ENCODE measurements at regions not wholly inside any gene's neighbourhood (a gene's known extent, or its start where the extent isn't known, plus 50 kb on each side); places are given as distances from the start of the nearest gene placed in this dataset.

DNA sequence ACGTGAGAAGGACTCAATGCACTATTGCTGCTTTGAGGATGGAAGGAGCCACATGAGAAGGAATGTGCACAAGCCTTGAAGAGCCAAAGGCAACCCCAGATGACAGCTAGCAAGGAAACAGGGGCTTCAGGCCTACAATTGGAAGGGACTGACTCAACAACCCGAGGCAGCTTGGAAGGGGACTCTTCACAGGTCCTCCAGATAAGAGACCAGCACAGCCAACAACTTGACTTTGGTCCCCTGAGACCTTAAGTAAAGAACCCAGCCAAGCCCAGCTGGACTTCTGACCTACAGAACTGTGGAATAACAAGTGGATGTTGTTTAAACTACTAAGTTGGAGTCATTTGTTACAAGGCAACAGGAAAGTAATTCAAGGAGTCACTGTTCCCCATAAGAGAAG, 277.2 kb downstream of the SUCLG1 start:
- H3K4me1 ChIP-seq, result no peaks in the 10 kb centered on the region
- H3K27me3 ChIP-seq, result no peaks in the 10 kb centered on the region
- H3K27ac ChIP-seq, result no peak overlapping the region
- no peak for DNase-seq
- WGBS, 2 donors, result 32 to 59% methylated on average over 2 of the region's 2 CpGs
- TF ChIP-seq POLR2A (IDR thresholded peaks at IDR 0.05), result no peak
- TF ChIP-seq, protein P1, sequence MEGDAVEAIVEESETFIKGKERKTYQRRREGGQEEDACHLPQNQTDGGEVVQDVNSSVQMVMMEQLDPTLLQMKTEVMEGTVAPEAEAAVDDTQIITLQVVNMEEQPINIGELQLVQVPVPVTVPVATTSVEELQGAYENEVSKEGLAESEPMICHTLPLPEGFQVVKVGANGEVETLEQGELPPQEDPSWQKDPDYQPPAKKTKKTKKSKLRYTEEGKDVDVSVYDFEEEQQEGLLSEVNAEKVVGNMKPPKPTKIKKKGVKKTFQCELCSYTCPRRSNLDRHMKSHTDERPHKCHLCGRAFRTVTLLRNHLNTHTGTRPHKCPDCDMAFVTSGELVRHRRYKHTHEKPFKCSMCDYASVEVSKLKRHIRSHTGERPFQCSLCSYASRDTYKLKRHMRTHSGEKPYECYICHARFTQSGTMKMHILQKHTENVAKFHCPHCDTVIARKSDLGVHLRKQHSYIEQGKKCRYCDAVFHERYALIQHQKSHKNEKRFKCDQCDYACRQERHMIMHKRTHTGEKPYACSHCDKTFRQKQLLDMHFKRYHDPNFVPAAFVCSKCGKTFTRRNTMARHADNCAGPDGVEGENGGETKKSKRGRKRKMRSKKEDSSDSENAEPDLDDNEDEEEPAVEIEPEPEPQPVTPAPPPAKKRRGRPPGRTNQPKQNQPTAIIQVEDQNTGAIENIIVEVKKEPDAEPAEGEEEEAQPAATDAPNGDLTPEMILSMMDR (IDR thresholded peaks at IDR 0.05), result no peak
- H3K36me3 ChIP-seq (ENCODE audit: low read depth, missing control alignments), result no peaks in the 10 kb centered on the region
- no peak overlapping the region for H3K4me3 ChIP-seq
- intact Hi-C loops (cut with DNase I; ENCODE audit: low total_unique reads), result no loop called here
- H3K9me3 ChIP-seq, result no peaks in the 10 kb centered on the region

DNA sequence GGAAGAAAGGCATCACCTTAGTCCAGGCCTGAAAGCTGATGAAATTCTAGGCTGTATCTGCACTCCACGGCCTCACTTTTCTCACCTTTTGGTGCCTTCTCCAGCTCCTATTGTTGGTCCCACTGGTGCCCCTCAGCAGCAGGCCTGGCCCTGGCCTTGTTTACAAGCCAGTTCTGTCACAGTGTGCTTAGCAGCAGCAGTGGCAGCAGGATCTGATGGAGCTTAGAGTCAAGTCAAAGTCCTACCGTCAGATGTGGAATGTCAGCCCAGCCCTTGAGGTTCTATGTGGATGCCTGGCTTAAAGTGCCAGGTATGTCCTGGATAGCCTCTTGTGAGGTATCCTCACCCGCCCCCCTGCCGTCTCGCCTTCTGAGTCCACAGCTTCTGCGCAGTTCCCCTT, 281.3 kb downstream of the SUCLG1 start:
- no peak overlapping the region for H3K27ac ChIP-seq
- 79 to 88% methylated on average over 6 of the region's 6 CpGs for WGBS, 2 donors
- DNase-seq, result no peak
- TF ChIP-seq POLR2A (IDR thresholded peaks at IDR 0.05), result no peak
- TF ChIP-seq, protein P1 (IDR thresholded peaks at IDR 0.05), result no peak
- no peaks in the 10 kb centered on the region for H3K9me3 ChIP-seq
- H3K4me1 ChIP-seq, result no peaks in the 10 kb centered on the region
- no peaks in the 10 kb centered on the region for H3K36me3 ChIP-seq (ENCODE audit: low read depth, missing control alignments)
- H3K4me3 ChIP-seq, result no peak overlapping the region
- no peaks in the 10 kb centered on the region for H3K27me3 ChIP-seq
- intact Hi-C loops (cut with DNase I; ENCODE audit: low total_unique reads), result no loop called here

DNA sequence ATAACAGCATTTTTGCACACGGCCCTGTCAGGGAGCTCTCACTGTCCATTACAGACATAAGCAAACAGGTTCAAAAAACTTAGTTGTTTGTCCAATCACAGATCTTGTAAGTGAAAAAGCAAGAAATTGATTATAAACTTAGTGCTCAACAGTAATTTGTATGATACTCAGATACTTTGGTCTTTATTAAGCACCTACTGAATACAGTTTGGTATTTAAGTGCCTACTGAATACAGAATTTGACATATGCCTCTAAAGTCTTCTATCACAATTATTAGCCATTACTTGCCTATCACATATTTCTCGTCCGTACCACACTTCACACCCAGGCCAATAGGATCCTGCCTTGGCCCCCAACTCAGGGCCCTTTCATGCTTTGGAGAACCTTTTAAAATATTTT, 283.1 kb downstream of the SUCLG1 start:
- Histone ChIP-seq H3K9me3 (no peaks in the 10 kb centered on the region), H3K4me1 (no peaks in the 10 kb centered on the region), H3K27me3 (no peaks in the 10 kb centered on the region), H3K4me3 (no peak overlapping the region), H3K27ac (no peak overlapping the region), H3K36me3 (ENCODE audit: low read depth, missing control alignments) (no peaks in the 10 kb centered on the region)
- WGBS, 2 donors, result 94 to 96% methylated on average over 3 of the region's 3 CpGs
- intact Hi-C loops (cut with DNase I; ENCODE audit: low total_unique reads), result no loop called here
- TF ChIP-seq, protein P1 (IDR thresholded peaks at IDR 0.05), result no peak
- no peak for TF ChIP-seq POLR2A (IDR thresholded peaks at IDR 0.05)
- no peak for DNase-seq

DNA sequence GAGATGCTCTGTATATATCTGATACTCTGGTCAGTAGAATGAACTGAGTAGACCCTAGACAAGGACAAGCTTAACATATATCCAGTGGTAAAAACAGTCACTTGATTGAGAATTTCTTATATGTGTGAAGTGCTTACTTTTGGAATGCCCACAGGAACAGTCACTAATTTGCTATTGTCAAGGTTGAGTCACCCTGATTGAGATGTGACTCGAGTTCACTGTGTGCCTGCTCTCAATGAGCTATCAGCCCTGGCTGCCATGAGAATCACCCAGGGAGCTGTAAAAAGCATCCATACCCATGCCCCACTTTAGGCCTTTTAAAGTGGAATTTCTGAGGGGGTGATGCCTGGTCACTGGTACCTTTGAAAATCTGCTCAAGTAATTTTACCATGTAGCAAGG, 283.7 kb downstream of the SUCLG1 start:
- intact Hi-C loops (cut with DNase I; ENCODE audit: low total_unique reads), result no loop called here
- Histone ChIP-seq H3K36me3 (ENCODE audit: low read depth, missing control alignments) (no peaks in the 10 kb centered on the region), H3K9me3 (no peaks in the 10 kb centered on the region), H3K27me3 (no peaks in the 10 kb centered on the region), H3K27ac (no peak overlapping the region), H3K4me1 (no peaks in the 10 kb centered on the region), H3K4me3 (no peak overlapping the region)
- 62 to 73% methylated on average over 1 of the region's 1 CpG for WGBS, 2 donors
- no peak for TF ChIP-seq POLR2A (IDR thresholded peaks at IDR 0.05)
- TF ChIP-seq, protein P1 (IDR thresholded peaks at IDR 0.05), result no peak
- DNase-seq, result no peak

DNA sequence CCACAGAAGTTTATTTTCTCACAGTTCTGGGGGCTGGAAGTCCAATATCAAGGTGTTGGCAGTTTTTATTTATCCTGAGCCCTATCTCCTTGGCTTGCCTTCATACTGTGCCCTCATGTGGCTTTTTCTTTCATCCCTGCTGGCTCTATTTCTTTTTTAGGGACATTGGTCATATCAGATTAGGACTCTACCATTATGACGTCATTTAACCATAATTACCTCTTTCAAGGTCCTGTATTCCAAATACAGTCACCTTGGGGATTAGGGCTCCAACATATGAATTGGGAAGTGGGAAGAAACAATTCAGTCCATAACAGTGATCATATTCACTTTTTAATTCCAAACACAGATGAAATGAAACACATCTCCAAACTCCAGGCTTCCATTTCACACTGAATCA, 286.0 kb downstream of the SUCLG1 start:
- no peak overlapping the region for H3K4me3 ChIP-seq
- no peaks in the 10 kb centered on the region for H3K9me3 ChIP-seq
- intact Hi-C loops (cut with DNase I; ENCODE audit: low total_unique reads), result no loop called here
- no peak overlapping the region for H3K27ac ChIP-seq
- H3K4me1 ChIP-seq, result no peaks in the 10 kb centered on the region
- no peaks in the 10 kb centered on the region for H3K27me3 ChIP-seq
- H3K36me3 ChIP-seq (ENCODE audit: low read depth, missing control alignments), result no peaks in the 10 kb centered on the region
- no peak for TF ChIP-seq POLR2A (IDR thresholded peaks at IDR 0.05)
- TF ChIP-seq, protein P1 (IDR thresholded peaks at IDR 0.05), result no peak
- no peak for DNase-seq
- 50 to 72% methylated on average over 1 of the region's 1 CpG for WGBS, 2 donors

Data from testis (tissue), 2 donors.